ENCODE measurements at regions not wholly inside any gene's neighbourhood (a gene's known extent, or its start where the extent isn't known, plus 50 kb on each side); places are given as distances from the start of the nearest gene placed in this dataset.

DNA sequence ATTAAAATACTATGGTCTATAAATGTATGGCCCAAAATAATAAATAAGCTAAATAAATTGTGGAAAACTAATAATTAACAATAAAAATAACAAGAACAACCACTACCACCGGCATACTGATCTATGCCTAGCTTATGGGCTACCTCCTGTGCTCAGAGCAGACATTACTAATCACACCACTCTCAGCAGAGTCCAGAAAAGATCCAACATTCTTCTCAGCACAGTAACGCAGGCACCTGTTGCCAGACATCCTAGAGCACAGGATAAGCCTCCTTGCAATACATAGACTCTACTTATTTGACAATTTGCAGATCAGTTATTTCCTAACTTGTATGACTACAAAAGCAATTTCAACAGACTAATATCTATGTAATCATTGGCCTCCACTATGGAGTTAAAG lies 137.1 kb upstream of the NEBL start:
- DNase-seq (ENCODE audit: extremely low read depth in 1 of 11, low read depth in 9 of 11, low spot score in 4 of 11): no peak

DNA sequence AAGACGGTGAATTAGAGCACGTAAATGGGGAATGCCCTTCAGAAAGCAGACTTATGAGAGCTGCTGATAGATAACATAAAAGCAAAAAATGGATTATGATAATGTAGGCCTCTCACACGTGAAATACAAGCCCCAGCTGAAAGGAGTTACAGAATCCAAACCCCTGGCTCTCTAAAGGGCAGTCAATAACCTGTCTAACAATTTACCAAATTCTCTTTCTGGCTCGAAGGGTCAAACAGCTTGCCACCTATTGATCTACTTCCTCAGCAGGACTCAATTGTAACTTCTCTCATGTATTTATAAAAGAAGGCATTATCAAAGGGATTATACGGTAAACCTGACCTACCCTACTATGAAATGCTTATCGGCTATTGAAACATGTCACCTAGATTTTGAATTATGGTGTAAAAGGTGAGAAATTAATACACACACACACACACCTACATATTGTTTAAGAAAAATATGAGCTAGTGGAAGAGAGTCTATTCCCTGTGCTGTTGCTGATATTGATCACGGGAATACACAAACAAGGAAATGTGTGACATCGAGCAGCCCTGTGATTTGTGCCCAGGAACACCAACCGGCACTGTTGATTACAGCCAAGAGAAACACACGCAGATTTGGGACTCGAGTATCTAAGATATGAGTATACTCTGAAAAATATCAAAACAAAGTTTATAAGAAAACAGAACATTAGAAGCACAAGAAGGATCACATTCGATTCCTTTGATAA lies 135.6 kb upstream of the NEBL start:
- DNase-seq (ENCODE audit: extremely low read depth in 1 of 11, low read depth in 9 of 11, low spot score in 4 of 11): no peak

DNA sequence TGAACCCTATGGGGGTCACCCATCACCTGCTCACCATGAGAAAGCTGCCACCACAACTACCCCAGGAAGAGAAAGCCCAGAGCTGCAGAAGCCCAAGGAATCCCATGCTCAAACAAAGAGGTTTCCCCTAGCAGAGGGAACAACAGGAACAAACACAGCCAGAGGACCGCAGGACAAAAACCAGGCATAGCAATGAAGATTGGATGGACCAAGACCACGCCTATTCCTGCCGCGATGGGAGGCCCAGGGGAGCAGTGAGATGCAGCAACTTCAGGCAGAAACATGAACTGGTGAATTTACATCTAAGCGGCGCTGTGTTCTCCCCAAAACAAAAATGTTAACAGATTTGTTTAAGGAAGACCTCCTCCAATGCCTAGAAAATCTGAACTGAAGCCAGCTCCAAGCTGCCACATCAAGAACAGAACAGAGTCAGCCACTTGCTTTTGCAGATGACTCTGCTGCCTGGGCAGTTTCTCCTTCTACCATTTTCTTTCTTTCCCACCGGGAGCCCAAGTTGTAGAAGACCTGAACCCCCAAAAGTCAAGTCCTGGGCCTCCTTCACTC lies 134.2 kb upstream of the NEBL start:
- DNase-seq (ENCODE audit: extremely low read depth in 1 of 11, low read depth in 9 of 11, low spot score in 4 of 11): no peak

DNA sequence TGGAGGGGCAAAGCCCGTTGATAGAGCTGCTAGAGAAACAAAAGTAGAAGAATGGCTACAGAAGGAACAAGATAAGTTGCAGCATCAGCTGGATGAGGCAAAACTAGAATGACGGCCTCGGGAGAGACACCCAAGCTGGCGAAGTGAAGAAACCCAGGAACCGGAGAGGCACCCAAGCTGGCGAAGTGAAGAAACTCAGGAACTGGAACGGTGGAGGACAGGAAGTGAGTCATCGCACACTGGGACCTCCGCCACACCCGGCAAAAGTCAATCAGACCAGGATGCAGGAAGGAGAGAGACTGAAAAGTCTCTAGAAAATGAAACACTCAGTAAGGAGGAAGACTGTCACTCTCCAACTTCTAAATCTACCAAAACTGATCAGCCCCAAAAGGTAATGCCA lies 133.0 kb upstream of the NEBL start:
- no peak for DNase-seq (ENCODE audit: extremely low read depth in 1 of 11, low read depth in 9 of 11, low spot score in 4 of 11)

DNA sequence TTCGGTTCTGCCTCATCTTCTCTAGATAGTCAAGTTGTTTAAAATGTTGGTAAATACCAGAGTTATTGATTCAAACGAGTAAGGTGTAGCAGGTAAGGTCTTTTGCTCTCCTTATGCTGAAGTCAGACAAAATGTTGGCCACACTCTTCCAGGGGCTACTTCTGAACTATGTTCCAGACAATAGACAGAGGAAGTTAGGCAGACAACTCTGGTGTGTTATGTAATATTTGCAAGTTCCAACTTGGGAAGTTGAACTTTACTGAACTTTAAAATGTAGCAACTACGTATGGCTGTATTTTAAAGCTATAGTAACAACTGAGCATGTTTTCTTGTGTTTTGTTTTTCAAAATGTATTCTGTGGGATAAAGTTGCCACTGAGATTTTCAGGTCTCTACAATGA lies 125.7 kb upstream of the NEBL start:
- DNase-seq (ENCODE audit: extremely low read depth in 1 of 11, low read depth in 9 of 11, low spot score in 4 of 11): no peak

DNA sequence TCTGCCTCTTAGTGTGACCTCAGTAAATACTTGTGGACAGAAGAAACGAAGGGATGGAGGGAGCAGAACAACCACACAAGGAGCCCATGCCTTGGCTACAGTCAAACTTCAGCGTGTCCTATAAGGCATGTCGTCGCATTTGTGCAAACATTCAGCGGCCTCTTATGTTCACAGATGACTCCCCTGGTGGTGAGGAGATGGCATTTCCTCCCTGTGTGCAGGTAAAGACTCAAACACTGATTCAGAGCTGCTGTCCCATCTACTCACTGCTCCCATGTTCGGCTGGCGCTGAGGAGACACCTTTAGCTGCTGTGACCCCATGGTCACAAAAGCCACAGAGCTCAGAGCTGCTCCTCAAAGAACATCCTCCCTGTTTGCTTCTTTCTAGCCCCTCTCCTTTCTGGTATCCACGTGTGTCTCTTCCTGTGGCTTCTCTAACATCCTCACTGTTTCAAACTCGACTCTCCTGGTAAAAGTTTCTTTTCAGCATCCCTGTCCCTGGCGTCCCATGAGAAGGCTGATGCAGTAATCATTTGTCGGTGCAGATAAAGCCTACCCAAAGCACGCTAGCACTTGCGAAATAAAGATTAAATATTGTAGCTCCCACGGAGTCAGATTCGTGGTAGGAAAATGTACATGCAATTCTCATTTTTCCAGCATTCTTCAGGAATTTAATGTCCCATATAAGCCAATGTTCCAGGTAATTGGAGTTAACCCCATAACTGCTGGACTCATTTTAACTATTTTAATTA lies 124.9 kb upstream of the NEBL start:
- no peak for DNase-seq (ENCODE audit: extremely low read depth in 1 of 11, low read depth in 9 of 11, low spot score in 4 of 11)

DNA sequence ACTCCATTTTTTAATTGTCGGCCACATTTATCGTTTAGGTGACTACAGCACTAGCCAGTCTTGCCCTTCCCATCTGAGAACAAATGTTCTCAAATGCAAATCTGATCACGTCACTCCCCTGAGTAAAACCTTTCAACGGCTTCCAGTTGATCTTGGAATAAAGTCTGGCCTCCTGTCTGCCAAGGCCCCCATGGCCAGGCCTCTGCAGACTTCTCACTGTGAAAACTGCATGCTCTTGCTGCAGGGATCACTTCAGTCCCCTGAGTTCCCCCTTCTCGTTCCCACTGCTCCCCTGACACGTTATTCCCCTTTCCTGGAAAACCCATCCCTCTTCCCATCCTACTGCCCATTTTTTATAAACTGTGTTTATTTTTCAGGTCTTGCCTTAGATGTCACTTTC lies 124.1 kb upstream of the NEBL start:
- no peak for DNase-seq (ENCODE audit: extremely low read depth in 1 of 11, low read depth in 9 of 11, low spot score in 4 of 11)

DNA sequence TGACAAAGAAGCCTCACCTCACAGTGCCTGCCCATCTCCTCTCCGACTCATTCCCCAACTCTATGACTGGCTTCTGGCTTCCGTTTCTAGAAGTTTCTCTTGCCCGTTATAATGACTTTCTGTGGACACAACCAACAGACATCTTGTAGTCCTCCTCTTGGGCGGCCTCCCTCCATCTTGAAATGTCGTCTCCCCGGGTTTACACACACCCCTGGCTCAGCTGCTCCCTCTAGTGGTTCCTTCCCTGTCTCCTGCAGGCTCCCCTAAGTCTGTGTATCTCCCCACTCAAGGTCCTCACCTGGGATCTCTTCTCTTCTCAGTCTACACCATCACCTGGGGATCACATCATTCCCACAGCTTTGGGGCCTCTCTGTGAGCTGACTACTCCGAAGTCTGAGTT lies 123.4 kb upstream of the NEBL start:
- DNase-seq (ENCODE audit: extremely low read depth in 1 of 11, low read depth in 9 of 11, low spot score in 4 of 11): no peak

DNA sequence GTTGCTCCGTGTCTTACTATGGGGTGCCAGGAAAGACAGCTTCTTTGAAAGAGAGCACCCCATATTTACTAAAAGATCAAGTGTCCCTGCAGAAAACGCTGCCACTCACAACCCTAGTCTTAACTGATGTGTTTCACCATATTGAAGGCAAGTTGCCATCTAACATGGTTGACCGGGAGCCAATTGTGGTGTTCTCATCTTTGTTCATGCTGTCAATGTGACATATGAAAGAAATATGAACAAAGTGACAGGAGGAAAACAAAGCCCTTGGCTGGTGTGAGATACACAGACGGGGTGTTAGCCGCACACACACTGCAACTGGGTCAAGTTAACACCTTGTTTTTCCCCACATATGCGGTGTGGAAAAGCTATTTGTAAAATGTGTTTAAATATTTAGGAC lies 122.3 kb upstream of the NEBL start:
- DNase-seq (ENCODE audit: extremely low read depth in 1 of 11, low read depth in 9 of 11, low spot score in 4 of 11): no peak

DNA sequence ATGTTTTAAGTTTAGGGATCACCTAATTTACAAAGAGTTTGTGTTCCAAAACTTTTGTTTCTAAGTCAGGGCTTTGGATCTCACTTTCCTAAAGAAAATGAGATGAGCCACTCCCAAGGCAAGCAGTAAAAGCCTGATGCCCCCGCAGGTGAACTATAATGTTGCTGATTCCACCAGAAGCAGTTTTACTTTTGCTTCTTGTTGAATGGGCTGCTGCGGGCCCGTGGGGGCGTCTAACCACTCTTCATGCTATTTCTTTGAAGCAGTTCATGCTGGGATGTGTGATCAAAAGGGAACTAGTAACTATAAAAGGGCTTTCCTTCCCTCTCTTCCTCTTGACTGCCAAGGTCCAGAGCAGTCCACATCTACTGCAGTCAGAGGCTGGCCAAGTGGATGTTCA lies 118.7 kb upstream of the NEBL start:
- no peak for DNase-seq (ENCODE audit: extremely low read depth in 1 of 11, low read depth in 9 of 11, low spot score in 4 of 11)

DNA sequence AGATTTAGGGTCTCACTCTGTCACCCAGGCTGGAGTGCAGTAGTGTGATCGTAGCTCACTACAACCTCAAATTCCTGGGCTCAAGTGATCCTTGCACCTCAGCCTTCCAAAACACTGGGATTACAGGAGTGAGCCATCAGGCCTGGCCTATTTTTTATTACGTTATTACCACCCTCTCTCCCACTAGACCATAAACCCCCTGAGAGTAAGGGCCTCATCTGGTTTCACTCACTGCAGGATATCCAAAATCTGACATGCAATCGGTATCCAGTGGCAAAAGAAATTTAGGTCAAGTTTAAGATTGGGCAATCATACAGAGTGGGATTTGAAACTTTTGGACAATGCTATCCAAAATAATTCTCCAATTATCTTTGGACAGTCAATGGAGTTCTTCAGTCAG lies 117.0 kb upstream of the NEBL start:
- no peak for DNase-seq (ENCODE audit: extremely low read depth in 1 of 11, low read depth in 9 of 11, low spot score in 4 of 11)

DNA sequence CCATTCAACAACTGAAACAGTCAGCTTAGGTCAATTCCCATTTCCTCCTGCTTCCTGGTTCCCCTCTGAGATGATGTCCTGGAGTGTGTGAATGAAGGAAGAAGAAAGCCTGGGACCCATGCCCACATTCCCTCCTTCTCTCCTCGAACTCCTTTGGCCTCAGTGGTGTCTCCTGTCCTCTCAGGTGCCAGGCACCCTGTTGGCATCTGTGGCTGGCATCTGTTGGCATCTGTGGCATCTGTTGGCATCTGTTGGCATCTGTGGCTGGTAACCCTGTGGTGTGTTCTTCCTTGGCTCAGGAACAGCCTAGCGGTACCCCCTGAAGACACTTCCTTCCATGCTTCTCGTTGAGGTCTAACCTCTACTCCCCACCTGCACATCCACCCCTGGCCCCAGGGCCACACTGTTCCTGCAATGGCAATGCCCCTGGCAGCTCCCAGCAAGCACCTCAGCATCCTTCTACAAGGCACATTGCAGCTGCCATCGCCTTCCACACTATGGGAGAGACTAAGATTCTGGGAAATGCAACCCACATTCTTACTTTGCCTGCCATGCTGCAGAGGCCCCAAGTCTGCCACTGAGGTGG lies 114.4 kb upstream of the NEBL start:
- DNase-seq (ENCODE audit: extremely low read depth in 1 of 11, low read depth in 9 of 11, low spot score in 4 of 11): no peak

DNA sequence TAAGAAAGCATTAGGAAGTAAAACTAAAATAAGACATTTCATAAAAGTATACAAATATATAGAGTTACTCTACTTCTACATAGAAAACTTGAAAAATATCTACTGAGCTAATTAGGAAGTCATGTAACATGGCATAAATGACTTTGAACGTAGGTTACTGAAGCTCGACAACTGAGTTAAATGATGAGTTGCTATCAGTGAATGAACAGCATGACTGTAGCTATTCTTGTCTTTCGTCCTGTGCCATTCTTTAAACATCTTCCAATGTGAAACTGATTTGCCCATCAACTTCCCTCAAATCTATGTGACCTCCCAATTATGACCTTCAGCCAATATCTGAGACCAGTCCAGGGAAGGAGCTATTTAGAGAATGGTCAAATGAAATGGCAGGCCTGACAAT lies 113.5 kb upstream of the NEBL start:
- no peak for DNase-seq (ENCODE audit: extremely low read depth in 1 of 11, low read depth in 9 of 11, low spot score in 4 of 11)

DNA sequence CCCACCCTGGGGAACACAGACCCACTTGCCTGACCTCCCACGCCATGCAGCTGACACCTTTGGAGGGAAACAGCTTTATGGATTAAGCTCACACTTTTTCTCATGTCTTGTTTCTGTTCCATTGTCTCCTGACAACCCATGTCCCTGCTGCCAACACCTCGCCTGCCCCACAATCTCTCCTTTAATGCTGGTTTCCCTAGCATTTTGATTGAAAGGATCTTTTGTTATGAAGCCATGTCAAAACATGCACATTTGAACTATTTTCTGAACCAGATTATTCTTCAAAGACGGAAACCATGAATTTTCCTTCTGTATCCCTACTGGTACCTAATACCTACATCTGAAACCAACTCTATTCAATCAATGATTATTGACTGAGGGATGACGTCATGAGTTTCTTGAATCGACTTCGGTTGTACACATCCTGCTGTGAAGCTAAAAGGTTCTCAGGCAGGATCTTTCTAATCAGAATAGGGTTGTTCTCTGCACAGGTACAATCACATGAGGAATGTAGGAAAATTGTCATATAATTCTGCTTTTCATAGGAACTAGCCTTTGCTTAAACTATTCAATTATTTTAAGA lies 106.2 kb upstream of the NEBL start:
- DNase-seq (ENCODE audit: extremely low read depth in 1 of 11, low read depth in 9 of 11, low spot score in 4 of 11): no peak

DNA sequence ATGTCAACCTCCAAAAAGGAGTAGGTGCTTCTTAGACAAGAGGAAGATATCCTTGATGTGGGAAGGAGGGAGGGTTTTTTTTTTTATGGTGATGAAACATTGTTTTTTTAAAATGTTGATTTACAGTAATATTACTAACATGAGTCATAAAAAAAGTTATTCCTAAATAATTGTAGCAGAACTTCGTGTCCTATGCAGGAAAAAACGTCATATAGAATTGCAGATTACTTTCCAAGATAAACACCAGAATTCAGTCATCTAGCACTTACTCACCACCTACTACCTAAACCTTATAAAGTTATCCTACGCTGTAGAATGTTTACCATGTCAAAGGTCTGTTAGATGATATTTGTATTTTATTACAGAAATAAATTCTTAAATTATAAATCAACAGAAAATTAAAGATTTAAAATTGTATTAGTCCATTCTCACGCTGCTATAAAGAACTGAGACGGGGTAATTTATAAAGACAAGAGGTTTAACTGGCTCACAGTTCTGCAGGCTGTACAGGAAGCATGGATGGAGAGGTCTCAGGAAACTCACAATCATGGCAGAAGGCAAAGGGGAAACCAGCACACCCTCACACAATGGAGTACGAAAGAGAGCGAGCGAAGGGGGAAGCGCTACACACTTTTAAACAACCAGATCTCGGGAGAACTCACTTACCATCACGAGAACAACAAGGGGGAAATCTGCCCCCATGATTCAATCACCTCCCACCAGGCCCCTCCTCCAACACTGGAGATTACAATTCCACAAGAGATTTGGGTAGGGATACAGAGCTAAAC lies 105.2 kb upstream of the NEBL start:
- DNase-seq (ENCODE audit: extremely low read depth in 1 of 11, low read depth in 9 of 11, low spot score in 4 of 11): peak in 1 of 11 donors; percentile 13

DNA sequence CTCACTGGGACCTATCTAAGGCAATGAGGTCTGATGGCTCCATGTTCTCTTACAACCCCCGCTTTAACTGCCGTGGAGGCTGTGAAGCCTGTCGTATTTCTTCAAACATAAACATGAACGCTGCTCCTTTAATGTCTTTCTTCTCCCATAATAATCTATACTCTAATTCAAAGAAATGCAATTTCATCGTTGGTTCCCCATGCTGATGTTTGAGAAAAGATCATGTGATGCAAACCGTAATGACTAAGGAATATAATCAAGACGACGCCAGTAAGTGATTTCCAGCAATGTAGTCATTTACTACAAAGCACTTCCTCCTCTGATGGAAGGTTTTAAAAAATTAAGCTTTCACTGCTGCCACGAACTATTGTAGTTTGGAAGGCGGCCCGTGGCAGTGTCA lies 102.6 kb upstream of the NEBL start:
- no peak for DNase-seq (ENCODE audit: extremely low read depth in 1 of 11, low read depth in 9 of 11, low spot score in 4 of 11)

DNA sequence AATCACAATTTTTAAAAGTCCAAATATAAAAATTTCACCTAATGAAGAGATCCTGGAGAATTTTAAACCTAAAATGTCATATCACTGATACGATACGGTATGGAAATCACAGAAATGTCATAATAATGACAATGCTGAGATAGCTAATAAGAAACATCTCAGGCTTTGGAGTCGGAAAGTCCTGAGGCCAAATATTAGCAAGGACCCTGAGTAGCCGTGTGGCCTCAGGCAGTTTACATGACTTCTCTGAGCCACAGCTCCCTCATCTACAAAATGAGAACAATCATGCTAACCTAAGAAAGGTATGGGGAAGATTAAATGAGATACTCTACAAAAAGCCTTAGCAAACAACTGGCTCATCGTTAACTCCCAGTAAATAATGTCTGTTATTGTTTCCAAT lies 100.9 kb upstream of the NEBL start:
- DNase-seq (ENCODE audit: extremely low read depth in 1 of 11, low read depth in 9 of 11, low spot score in 4 of 11): no peak

DNA sequence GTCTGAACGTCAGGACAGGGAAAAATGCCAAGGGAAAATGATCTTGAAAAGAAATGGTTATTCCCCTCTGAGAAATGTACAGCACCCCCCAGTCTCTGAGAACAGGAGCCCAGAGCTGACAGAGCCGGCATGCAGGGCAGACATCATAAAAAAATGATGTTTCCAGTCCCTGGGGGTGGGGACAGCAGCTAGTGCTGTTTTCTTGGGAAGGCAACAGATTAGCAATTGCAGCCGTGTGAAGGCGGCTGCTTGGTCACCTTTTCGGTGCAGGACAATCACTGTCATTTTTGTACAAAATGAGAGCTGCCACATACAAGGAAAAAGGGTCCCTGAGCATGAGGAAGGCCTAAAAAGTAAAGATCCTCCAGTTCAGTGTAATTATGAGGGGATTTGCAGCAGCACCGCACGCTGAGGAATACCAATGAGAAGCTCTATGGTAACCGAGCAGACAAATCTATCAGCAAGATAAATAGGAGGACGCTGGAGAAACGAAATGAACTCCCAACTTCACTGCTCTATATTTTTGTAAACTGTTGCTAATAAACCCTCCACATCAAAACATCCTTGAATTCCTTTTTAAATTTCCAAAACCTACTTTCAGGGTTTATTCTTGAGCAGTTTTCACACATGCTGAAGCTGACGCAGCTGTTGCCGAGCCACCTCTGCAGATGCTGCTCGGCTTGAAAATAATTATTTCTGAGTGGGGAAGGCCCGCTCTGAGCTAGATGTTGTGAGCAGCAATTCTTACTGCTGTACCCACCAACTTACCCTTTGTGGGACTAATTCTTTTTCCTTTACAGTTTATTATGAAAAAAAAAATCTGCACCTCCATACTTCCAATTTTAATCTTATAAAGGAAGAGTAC lies 98.2 kb upstream of the NEBL start:
- no peak for DNase-seq (ENCODE audit: extremely low read depth in 1 of 11, low read depth in 9 of 11, low spot score in 4 of 11)
